Astrocyte of the hippocampus (primary cell): ENCODE measurements at regions not wholly inside any gene's neighbourhood (a gene's known extent, or its start where the extent isn't known, plus 50 kb on each side); places are given as distances from the start of the nearest gene placed in this dataset.

ENCODE experiments used
- DNase-seq: peaks from one replicate; pipeline ENCODE4 v3.0.0; 2011; ENCODE audit warnings: low read depth, low spot score

- no peak for DNase-seq
Observed at GRCh38 chr19:30900051-30900450, 449.2 kb downstream of the TSHZ3 start.

GRCh38 chr19:30898353-30899103, 450.7 kb downstream of the TSHZ3 start:
- DNase-seq: no peak

DNA sequence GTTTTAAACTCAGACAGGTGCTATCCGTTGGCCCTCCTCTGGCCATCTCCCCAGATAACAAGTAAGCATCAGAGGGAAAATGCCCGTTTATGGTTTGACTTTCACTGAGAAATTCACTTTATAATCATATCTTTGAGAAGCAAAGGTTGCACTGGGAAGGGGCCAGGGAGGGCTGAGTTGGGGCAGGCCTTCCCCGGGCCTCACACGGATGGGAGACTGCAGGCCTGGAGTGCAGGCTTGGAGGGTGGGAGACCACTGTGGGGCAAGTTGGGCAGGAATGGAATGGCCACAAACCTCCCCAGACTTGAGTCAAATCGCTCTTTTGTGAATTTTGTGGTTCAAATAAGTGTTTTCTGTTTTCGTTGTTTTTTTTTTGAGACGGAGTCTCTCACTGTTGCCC, 451.7 kb downstream of the TSHZ3 start:
- DNase-seq: no peak

- no peak for DNase-seq
Observed at GRCh38 chr19:30897034-30897433, 452.2 kb downstream of the TSHZ3 start.

DNA sequence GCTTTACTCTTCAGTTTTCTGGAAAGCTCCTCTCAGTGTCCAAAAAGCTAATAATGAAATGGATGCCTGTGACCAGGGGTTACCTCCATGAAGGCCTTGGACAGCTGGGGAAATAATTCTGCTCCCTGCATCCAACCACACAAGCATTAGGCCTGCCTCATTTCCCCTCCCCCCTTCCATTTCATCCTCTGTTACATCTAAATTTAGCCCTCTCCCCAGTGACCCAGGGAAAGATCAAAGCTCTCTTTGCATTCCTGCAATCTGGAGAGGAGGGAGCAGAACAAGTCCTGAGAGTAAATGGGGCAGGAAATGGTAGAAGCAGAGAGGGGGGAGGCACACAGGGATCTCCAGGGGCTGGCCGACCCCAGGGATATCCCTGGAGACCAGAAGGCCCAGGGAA, 452.7 kb downstream of the TSHZ3 start:
- DNase-seq: no peak

- no peak for DNase-seq
Observed at GRCh38 chr19:30895946-30896345, 453.3 kb downstream of the TSHZ3 start.

GRCh38 chr19:30891051-30891450, 458.2 kb downstream of the TSHZ3 start:
- no peak for DNase-seq

- no peak for DNase-seq
Observed at GRCh38 chr19:30890033-30890432, 459.2 kb downstream of the TSHZ3 start.

DNA sequence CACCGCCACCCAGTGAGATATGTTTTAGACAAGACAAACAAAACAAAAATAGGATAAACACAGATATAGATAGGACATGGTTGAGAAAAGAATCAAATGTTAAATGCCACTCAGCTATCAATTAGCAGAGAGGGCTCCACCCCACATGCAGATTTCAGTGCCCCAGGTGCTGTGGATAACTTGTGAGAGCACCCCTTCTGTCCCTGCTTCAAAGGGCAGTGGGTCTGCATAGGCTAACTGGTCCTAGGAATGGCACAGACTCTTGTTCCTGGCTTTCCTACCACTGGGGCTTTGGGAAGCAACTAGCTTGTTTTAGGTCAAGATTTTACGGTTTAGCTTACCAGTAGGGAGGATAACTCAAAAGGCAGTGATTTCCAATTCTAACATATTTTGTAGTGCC, 460.3 kb downstream of the TSHZ3 start:
- DNase-seq: no peak

GRCh38 chr19:30887042-30887441, 462.2 kb downstream of the TSHZ3 start:
- no peak for DNase-seq

- no peak for DNase-seq
Observed at GRCh38 chr19:30886222-30886621, 463.0 kb downstream of the TSHZ3 start.

- no peak for DNase-seq
Observed at GRCh38 chr19:30884146-30884812, 465.0 kb downstream of the TSHZ3 start.

DNA sequence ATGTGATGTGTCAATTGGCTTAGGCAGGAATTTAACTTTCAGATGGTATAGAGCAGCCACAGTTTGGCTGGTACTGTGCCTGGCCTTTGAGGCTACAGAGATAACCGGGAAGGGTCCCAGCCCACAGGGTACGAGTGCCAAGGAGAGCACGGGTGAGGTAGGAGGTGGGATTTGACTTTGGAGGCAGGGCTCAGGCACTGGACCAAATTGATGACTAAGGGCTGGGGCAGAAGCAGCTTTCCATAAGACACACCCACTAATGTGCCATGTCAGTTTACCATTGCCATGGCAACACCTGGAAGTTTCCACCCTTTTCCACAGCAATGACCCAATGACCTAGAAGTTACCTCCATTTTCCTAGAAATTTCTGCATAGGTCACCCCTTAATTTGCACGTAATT, 466.2 kb downstream of the TSHZ3 start:
- DNase-seq: no peak

GRCh38 chr19:30882411-30883005, 466.7 kb downstream of the TSHZ3 start:
- DNase-seq: no peak

GRCh38 chr19:30881930-30882329, 467.3 kb downstream of the TSHZ3 start:
- DNase-seq: no peak

DNA sequence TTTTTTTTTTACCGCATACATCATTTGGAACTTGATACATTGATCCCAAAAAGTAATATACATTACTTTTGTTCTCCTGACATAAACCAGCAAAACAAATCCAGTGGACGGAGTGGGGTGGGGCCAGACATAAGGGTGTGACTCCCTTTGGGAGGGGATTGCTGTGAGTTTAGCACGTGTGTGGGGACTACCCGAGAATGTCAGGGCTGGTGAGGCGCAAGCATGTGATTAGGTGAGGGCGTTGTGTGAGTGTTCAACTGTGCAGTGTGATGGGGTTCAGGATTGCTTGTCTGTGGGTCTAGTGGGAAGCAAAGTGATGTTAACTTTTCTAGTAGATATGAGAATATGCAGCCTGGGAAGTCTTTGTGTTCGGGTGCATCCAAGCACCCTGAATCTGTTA, 468.0 kb downstream of the TSHZ3 start:
- DNase-seq: no peak

- DNase-seq: no peak
Observed at GRCh38 chr19:30880551-30880950, 468.7 kb downstream of the TSHZ3 start.

DNA sequence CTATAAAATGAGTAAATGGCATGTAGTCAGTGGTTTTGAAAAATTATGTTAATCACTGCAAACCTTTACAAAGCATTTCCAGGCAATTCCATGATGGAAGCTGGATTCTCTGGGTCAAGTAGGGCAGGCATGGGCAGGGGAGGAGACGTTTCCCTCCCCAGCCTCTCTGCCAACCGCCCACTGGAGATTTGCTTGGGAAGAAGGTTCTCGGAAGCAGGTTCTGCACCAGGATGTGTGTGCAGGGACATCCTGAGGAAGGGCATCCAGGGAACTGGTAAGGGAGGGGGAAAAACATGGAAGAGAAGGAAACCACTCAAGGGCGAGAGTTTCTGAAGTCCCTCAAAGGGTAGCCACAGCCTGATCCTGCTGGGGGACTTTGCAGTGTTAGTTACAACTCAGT, 469.1 kb downstream of the TSHZ3 start:
- DNase-seq: no peak

- DNase-seq: no peak
Observed at GRCh38 chr19:30879736-30880135, 469.5 kb downstream of the TSHZ3 start.

GRCh38 chr19:30879225-30879624, 470.0 kb downstream of the TSHZ3 start:
- DNase-seq: no peak

GRCh38 chr19:30878495-30878894, 470.7 kb downstream of the TSHZ3 start:
- no peak for DNase-seq

DNA sequence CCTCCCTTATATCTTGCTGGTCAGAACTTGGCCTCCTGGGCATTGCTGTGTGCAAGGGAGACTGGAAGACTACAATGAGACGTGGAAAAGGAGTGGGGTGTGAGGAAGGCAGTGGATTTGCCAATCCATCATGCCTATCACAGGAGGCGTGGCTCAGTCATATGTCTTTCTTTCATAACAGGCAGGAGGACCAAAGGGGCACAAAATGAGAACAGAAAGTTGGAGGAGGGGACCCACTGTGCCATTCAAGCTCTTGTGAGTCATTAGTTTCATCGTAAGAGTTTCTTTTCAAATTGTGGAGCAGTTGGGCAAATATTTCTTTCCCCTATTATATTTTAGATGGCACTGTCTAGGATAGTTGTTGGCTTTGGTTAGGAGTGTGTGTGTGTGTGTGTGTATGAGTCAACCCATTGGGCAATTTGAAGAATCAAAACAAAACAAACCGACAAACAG, 471.5 kb downstream of the TSHZ3 start:
- no peak for DNase-seq

DNA sequence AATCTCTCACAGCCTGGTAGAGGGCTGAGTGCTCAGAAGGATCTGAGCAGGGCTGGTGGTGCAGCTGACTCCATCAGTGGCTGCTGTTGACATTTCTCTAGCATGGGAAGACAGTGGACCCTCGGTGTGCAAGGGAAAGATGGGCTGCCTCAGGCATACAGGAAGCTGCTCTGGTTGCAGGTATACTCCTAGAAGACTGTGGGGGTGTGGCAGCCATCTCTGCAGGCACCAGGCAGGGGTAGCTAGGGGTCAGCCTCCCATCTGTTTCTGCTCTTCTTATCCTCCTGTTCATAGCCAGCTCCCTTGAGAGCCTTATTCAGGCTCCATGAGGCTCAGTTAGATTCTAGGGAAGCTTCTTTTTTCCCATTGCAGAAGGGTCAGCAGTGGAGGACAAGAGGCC, 475.5 kb downstream of the TSHZ3 start:
- no peak for DNase-seq
